ENCODE measurements at regions not wholly inside any gene's neighbourhood (a gene's known extent, or its start where the extent isn't known, plus 50 kb on each side); places are given as distances from the start of the nearest gene placed in this dataset.

- H3K36me3 ChIP-seq (ENCODE audit: control insufficient read depth, insufficient read depth, low read length) = no peaks in the 10 kb centered on the region
- TF ChIP-seq, protein P1, sequence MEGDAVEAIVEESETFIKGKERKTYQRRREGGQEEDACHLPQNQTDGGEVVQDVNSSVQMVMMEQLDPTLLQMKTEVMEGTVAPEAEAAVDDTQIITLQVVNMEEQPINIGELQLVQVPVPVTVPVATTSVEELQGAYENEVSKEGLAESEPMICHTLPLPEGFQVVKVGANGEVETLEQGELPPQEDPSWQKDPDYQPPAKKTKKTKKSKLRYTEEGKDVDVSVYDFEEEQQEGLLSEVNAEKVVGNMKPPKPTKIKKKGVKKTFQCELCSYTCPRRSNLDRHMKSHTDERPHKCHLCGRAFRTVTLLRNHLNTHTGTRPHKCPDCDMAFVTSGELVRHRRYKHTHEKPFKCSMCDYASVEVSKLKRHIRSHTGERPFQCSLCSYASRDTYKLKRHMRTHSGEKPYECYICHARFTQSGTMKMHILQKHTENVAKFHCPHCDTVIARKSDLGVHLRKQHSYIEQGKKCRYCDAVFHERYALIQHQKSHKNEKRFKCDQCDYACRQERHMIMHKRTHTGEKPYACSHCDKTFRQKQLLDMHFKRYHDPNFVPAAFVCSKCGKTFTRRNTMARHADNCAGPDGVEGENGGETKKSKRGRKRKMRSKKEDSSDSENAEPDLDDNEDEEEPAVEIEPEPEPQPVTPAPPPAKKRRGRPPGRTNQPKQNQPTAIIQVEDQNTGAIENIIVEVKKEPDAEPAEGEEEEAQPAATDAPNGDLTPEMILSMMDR (IDR thresholded peaks at IDR 0.05; ENCODE audit: insufficient read depth, low read length, poor library complexity, severe bottlenecking) = no peak
- H3K4me3 ChIP-seq (ENCODE audit: low read depth, low read length) = no peak overlapping the region
- peaks cover 3% of the 10 kb centered on the region for H3K27me3 ChIP-seq (ENCODE audit: control insufficient read depth, insufficient read depth, low read length)
- no peak for DNase-seq (ENCODE audit: low read depth)
Observed at GRCh38 chr7:27314111-27314510, 71.5 kb downstream of the EVX1 start.

- DNase-seq (ENCODE audit: low read depth) = no peak
- TF ChIP-seq, protein P1 (IDR thresholded peaks at IDR 0.05; ENCODE audit: insufficient read depth, low read length, poor library complexity, severe bottlenecking) = no peak
- H3K36me3 ChIP-seq (ENCODE audit: control insufficient read depth, insufficient read depth, low read length) = no peaks in the 10 kb centered on the region
- H3K27me3 ChIP-seq (ENCODE audit: control insufficient read depth, insufficient read depth, low read length) = peaks cover 3% of the 10 kb centered on the region
- H3K4me3 ChIP-seq (ENCODE audit: low read depth, low read length) = no peak overlapping the region
Observed at GRCh38 chr7:27315066-27315465, 72.5 kb downstream of the EVX1 start.

- Histone ChIP-seq H3K27me3 (ENCODE audit: control insufficient read depth, insufficient read depth, low read length) (peaks cover 3% of the 10 kb centered on the region), H3K4me3 (ENCODE audit: low read depth, low read length) (no peak overlapping the region), H3K36me3 (ENCODE audit: control insufficient read depth, insufficient read depth, low read length) (no peaks in the 10 kb centered on the region)
- TF ChIP-seq, protein P1 (IDR thresholded peaks at IDR 0.05; ENCODE audit: insufficient read depth, low read length, poor library complexity, severe bottlenecking) = no peak
- DNase-seq (ENCODE audit: low read depth) = no peak
Observed at GRCh38 chr7:27316311-27316710, 73.7 kb downstream of the EVX1 start.

DNA sequence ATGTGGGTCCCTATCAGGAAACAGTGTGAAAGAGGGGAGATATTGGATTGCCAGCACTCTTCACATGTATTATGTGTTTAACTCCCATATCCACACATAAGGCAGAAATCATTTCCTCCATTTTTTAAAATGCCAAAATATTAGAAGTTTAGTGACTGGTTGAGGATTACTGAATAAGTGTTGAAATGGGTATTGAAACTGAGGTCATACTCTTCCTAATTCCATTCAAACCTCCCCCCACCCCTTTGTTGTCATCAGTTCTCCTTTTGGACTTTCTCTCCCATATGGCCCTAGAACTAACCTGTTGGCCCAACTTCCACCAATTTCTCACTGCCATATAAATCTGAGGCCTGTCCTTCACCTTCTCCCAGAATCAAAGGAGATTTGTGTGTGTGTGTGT lies 81.6 kb downstream of the EVX1 start:
- TF ChIP-seq, protein P1 (IDR thresholded peaks at IDR 0.05; ENCODE audit: insufficient read depth, low read length, poor library complexity, severe bottlenecking) = no peak
- no peaks in the 10 kb centered on the region for H3K36me3 ChIP-seq (ENCODE audit: control insufficient read depth, insufficient read depth, low read length)
- no peak overlapping the region for H3K4me3 ChIP-seq (ENCODE audit: low read depth, low read length)
- no peak for DNase-seq (ENCODE audit: low read depth)
- H3K27me3 ChIP-seq (ENCODE audit: control insufficient read depth, insufficient read depth, low read length) = peaks cover 2% of the 10 kb centered on the region

GRCh38 chr7:27329909-27330308 lies 87.3 kb downstream of the EVX1 start:
- Histone ChIP-seq H3K4me3 (ENCODE audit: low read depth, low read length) (no peak overlapping the region), H3K27me3 (ENCODE audit: control insufficient read depth, insufficient read depth, low read length) (no peaks in the 10 kb centered on the region), H3K36me3 (ENCODE audit: control insufficient read depth, insufficient read depth, low read length) (no peaks in the 10 kb centered on the region)
- TF ChIP-seq, protein P1 (IDR thresholded peaks at IDR 0.05; ENCODE audit: insufficient read depth, low read length, poor library complexity, severe bottlenecking) = no peak
- no peak for DNase-seq (ENCODE audit: low read depth)

GRCh38 chr7:27339478-27339877 lies 96.9 kb downstream of the EVX1 start:
- no peak for DNase-seq (ENCODE audit: low read depth)
- TF ChIP-seq, protein P1 (IDR thresholded peaks at IDR 0.05; ENCODE audit: insufficient read depth, low read length, poor library complexity, severe bottlenecking) = no peak
- Histone ChIP-seq H3K27me3 (ENCODE audit: control insufficient read depth, insufficient read depth, low read length) (no peaks in the 10 kb centered on the region), H3K4me3 (ENCODE audit: low read depth, low read length) (no peak overlapping the region), H3K36me3 (ENCODE audit: control insufficient read depth, insufficient read depth, low read length) (no peaks in the 10 kb centered on the region)
